ENCODE measurements at regions not wholly inside any gene's neighbourhood (a gene's known extent, or its start where the extent isn't known, plus 50 kb on each side); places are given as distances from the start of the nearest gene placed in this dataset.

GRCh38 chr11:62073061-62073460, 50.8 kb upstream of the INCENP start:
- no peak for DNase-seq

DNA sequence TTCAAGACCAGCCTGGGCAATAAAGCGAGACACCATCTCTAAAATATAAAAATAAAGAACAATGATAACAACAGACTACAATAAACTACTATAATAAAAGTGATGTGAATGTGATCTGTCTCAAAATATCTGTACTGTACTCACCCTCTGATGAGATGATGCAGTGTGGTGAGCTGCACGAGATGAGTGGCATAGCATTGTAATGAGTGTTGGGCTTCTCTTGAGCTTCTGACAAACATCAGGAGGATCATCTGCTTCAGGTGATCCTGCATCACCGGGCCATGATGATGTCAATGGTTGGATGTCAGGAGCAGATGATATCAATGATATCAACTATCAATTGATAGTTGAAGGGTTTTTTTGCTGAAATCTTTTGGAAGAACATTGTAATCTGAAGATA, 52.4 kb upstream of the INCENP start:
- DNase-seq = no peak

GRCh38 chr11:62069986-62070919, 53.6 kb upstream of the INCENP start:
- DNase-seq = no peak

DNA sequence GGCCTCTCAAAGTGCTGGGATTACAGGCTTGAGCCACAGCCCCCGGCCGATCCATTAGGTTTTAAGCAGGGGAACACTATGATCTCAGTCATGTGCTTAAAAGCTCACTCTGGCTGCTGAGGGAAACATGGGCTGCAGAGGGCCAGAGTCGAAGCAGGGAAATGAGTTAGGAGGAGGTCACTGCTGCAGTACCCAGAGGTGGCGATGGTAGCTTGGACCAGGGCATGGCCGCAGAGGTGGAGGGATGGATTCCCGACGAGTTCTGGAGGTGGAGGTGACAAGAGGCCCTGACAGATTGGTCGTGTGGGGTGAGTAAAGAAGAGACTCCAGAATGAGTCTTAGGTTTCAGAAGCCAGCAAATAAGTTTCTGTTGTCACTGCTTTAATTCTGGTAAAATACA, 54.4 kb upstream of the INCENP start:
- no peak for DNase-seq

DNA sequence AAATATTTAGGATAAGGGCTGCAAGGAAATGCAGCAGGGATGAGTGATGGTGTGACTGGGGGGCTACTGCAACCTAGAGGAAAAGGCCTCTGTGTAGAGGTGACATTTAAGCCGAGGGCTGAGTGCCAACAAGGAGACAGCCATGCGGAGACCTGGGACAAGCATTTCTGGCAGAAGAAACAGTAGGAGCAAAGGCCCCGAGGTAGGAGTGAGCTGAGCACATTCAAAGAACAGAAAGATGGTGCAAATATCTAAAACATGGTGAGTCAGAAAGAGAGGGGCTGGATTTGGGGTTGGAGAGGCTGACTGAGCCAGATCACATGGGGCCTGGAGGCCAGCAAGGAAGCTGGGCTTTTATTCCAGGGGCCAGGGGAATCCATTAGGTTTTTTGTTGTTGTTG, 55.1 kb upstream of the INCENP start:
- no peak for DNase-seq

- no peak for DNase-seq
Measured at GRCh38 chr11:62067741-62068140, 56.1 kb upstream of the INCENP start.

DNA sequence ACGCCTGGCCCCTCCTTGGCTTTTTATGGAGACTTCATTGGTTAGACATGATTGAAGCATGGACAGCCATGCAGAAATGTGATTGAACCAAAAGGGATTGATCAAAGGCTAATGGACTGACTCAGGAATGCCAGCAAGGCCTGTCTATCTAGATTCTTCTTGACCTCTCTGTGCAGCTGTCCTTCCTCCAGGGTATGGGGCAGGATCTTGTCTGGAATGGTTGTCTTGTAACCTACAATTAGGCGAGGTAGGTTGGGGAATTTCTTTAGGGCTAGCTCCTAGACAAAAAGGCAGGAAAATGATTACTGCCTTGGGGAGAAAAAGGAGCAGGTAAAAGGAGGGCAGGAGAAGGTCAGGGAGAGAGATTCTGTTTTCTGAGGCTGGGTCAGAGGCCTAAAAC, 59.6 kb upstream of the INCENP start:
- no peak for DNase-seq

DNA sequence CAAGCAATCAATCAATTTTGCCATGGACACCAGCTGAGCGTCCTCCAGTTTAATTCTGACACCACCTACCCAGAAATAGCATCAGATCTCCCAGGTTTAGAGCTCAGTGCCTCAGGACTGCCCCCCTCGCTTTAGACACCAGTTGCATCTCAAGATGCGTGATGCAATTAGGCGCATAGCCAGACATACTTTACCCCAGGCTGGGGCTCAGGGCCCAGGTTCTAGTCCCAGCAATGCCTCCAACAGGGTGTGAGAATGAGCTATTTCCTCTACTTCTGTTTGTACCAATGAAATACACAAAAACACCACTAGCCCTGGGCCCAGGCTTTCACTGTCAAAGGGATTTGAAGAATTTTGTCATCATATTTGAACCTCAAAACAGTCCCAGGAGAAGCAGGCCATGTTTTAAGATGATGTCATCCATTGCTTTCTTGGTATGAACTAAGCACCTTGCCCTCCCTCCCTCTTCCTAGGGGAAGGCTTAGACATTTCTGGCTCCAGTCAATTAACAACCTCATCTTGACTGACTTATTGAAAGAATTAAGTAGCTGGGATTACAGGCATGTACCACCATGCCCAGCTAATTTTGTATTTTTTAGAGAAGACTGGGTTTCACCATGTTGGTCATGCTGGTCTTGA, 61.5 kb upstream of the INCENP start:
- no peak for DNase-seq

GRCh38 chr11:62061356-62062222, 62.2 kb upstream of the INCENP start:
- DNase-seq = no peak

- no peak for DNase-seq
Measured at GRCh38 chr11:62057069-62057468, 66.7 kb upstream of the INCENP start.

- no peak for DNase-seq
Measured at GRCh38 chr11:62055970-62056369, 67.8 kb upstream of the INCENP start.

DNA sequence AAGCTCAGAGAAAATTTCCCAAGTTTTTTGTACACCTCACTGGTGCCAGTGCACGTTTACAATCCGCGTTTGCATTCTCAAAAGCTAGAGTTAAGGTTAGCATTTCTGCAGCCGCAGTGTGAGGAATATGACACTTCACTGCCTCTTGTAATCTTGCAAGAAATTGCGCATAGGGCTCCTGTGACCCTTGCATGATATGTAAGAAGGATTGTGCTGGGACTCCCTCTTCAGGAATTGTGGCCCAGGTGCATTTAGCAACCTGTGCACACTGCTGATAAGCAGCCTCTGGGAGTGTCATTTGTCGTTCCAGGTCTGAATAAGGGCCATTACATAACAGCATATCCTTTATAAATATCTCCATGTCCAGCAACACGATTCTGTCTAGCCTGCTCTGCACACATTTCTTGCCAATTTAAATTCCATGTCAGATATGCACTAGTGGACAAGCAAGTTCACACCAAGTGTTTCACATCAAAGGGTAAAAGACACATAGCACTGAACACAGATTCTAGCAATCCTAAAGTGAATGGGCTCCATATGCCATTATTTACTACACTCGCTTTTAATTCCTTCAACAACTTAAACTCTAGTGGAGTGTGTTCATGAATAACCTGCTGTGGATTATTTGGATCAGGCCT, 69.2 kb upstream of the INCENP start:
- peak; percentile 4 for DNase-seq

DNA sequence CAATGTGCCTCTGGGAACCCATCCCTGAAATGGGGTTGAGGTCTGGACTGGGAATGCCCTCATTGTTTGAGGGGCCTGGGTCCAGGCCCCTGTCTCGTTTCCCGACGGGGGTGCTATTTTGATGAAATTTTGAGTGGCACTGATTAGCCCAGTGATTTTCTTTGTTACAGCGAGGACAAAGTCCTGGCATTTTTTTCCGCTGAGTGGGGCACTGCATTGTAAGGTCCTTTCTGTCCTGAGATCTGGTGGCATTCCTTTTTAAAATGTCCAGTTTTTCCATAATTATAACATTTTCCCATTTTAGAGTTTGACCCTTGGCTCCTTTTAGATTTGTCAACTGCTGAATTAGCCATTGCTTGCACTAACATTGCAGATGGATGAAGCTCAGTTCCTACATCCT, 69.7 kb upstream of the INCENP start:
- no peak for DNase-seq

- no peak for DNase-seq
Measured at GRCh38 chr11:62050716-62051115, 73.1 kb upstream of the INCENP start.

GRCh38 chr11:62048100-62048499, 75.7 kb upstream of the INCENP start:
- DNase-seq = no peak

DNA sequence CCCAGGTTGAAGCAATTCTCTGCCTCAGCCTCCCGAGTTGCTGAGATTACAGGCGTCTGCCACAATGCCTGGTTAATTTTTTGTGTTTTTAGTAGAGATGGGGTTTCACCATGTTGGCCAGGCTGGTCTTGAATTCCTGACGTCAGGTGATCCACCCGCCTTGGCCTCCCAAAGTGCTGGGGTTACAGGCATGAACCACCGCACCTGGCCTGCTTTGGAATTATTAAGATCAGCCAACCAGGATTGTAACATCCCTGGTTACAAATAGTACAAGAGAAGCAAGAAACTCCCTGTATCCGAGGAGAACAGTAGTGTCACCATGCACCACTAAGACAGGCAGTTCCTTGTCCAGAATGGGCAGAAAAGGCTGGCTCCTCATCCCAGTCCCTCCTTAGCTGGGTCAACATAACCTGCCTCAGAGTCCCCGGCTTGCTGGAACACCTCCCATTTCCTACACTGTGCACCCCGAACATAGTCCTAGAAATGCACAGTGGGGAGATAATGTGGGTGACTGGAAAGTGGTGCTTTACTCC, 77.2 kb upstream of the INCENP start:
- no peak for DNase-seq

DNA sequence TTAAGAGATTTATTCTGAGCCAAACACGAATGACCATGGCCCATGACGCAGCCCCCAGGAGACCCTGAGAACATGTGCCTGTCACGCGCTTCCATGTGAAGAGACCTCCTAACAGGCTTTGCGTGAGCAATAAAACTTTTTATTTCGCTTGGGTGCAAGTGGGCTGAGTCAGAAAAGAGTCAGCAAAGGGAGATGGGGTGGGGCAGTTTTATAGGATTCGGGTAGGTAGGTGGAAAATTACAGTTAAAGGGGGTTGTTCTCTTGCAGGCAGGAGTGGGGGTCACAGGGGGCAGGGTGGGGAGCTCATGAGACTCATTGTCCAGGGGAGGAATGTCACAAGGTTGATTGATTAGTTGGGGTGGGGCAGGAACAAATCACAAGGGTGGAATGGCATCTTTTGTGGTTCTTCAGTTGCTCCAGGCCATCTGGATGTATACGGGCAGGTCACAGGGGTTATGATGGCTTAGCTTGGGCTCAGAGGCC, 77.2 kb upstream of the FTH1 start:
- DNase-seq = no peak

- DNase-seq = no peak
Measured at GRCh38 chr11:62035293-62035692, 67.9 kb upstream of the FTH1 start.

DNA sequence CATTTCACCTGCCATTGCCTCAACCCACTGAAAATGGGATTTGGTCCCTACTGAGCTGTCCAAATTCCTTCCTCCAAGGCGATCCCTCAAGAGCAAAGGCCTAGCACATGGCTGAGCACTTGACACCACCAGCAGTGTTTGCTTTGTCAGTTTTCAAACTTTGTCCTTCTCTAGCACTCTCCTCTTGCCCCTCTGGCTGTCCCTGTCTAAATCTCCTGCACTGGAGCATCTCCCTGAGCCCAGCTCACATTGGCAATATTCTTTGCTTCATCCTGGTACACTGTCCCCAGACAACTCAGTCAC, 66.6 kb upstream of the FTH1 start:
- DNase-seq = no peak

GRCh38 chr11:62033191-62034035, 66.0 kb upstream of the FTH1 start:
- no peak for DNase-seq

DNA sequence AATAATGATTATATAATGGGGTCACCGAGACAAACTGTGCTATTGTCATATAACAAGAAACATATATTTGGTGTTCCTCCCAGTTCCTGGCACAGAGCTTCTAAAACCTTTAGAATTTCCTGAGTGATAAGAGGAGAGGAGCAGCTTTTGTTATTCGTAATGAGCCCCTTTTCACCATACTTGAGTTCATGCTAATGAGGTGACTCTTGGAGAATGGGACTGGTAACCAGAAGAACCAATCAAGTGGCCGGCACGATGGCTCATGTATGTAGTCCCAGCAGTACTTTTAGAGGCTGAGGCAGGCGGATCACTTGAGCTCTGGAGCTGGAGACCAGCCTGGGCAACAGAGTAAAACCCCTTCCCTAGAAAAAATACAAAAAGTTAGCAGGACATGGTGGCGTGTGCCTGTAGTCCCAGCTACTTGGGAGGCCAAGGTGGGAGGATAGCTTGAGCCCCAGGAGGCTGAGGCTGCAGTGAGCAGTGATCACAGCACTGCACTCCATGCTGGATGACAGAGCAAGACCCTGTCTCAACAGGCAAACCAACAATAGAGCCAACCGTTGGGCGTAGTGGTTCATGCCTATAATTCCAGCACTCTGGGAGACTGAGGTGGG, 62.7 kb upstream of the FTH1 start:
- no peak for DNase-seq
